ENCODE measurements at regions not wholly inside any gene's neighbourhood (a gene's known extent, or its start where the extent isn't known, plus 50 kb on each side); places are given as distances from the start of the nearest gene placed in this dataset.

- no peak overlapping the region for H3K27ac Mint-ChIP-seq
- H3K4me1 Mint-ChIP-seq (ENCODE audit: low read depth) = no peaks in the 10 kb centered on the region
- no peak for TF ChIP-seq CTCF (IDR thresholded peaks at IDR 0.05; ENCODE audit: unreplicated experiment)
- H3K9me3 Mint-ChIP-seq (ENCODE audit: low read depth) = peaks cover 7% of the 10 kb centered on the region
- no peaks in the 10 kb centered on the region for H3K36me3 Mint-ChIP-seq (ENCODE audit: insufficient read depth)
- H3K4me3 Mint-ChIP-seq (ENCODE audit: low read depth) = no peak overlapping the region
- DNase-seq (ENCODE audit: low spot score, unreplicated experiment) = no peak
- H3K27me3 Mint-ChIP-seq = peaks cover 2% of the 10 kb centered on the region
These were observed 271.4 kb upstream of the NR5A2 start for GRCh38 chr1:199756066-199756465.

- no peak for TF ChIP-seq CTCF (IDR thresholded peaks at IDR 0.05; ENCODE audit: unreplicated experiment)
- Mint-ChIP-seq H3K36me3 (ENCODE audit: insufficient read depth) (no peaks in the 10 kb centered on the region), H3K4me3 (ENCODE audit: low read depth) (no peak overlapping the region), H3K27me3 (peaks cover 2% of the 10 kb centered on the region), H3K9me3 (ENCODE audit: low read depth) (peaks cover 1% of the 10 kb centered on the region), H3K4me1 (ENCODE audit: low read depth) (no peaks in the 10 kb centered on the region), H3K27ac (no peak overlapping the region)
- no peak for DNase-seq (ENCODE audit: low spot score, unreplicated experiment)
These were observed 268.8 kb upstream of the NR5A2 start for GRCh38 chr1:199758626-199759255.

- Mint-ChIP-seq H3K27me3 (peaks cover 2% of the 10 kb centered on the region), H3K4me1 (ENCODE audit: low read depth) (no peaks in the 10 kb centered on the region), H3K9me3 (ENCODE audit: low read depth) (no peaks in the 10 kb centered on the region), H3K27ac (no peak overlapping the region), H3K36me3 (ENCODE audit: insufficient read depth) (no peaks in the 10 kb centered on the region), H3K4me3 (ENCODE audit: low read depth) (no peak overlapping the region)
- TF ChIP-seq CTCF (IDR thresholded peaks at IDR 0.05; ENCODE audit: unreplicated experiment) = no peak
- no peak for DNase-seq (ENCODE audit: low spot score, unreplicated experiment)
These were observed 268.2 kb upstream of the NR5A2 start for GRCh38 chr1:199759268-199759730.

DNA sequence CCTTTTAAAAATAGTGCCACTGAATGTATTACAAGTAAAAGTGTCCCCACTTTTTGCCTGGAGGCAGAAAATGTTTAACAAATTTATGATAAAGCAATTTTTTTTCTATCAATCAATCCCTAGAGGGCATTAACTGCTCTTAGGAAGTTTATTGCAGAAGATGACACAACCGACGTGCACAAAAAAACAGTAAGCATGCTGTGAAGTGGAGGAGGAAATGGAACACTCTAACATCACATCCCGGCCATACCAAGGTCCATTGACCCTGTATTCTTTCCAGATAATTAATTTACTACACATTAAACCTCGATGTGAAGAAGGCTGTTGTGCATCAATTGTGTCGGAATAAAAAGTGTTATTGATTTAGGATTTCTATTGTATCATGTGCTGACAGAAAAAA is 264.9 kb upstream of the NR5A2 start:
- H3K27me3 Mint-ChIP-seq = no peaks in the 10 kb centered on the region
- no peak for DNase-seq (ENCODE audit: low spot score, unreplicated experiment)
- H3K27ac Mint-ChIP-seq = no peak overlapping the region
- TF ChIP-seq CTCF (IDR thresholded peaks at IDR 0.05; ENCODE audit: unreplicated experiment) = no peak
- H3K9me3 Mint-ChIP-seq (ENCODE audit: low read depth) = peaks cover 13% of the 10 kb centered on the region
- no peaks in the 10 kb centered on the region for H3K4me1 Mint-ChIP-seq (ENCODE audit: low read depth)
- no peaks in the 10 kb centered on the region for H3K36me3 Mint-ChIP-seq (ENCODE audit: insufficient read depth)
- H3K4me3 Mint-ChIP-seq (ENCODE audit: low read depth) = no peak overlapping the region

- no peaks in the 10 kb centered on the region for H3K4me1 Mint-ChIP-seq (ENCODE audit: low read depth)
- H3K27me3 Mint-ChIP-seq = no peaks in the 10 kb centered on the region
- no peaks in the 10 kb centered on the region for H3K36me3 Mint-ChIP-seq (ENCODE audit: insufficient read depth)
- H3K27ac Mint-ChIP-seq = no peak overlapping the region
- no peak for TF ChIP-seq CTCF (IDR thresholded peaks at IDR 0.05; ENCODE audit: unreplicated experiment)
- peaks cover 18% of the 10 kb centered on the region for H3K9me3 Mint-ChIP-seq (ENCODE audit: low read depth)
- H3K4me3 Mint-ChIP-seq (ENCODE audit: low read depth) = no peak overlapping the region
- DNase-seq (ENCODE audit: low spot score, unreplicated experiment) = no peak
These were observed 261.2 kb upstream of the NR5A2 start for GRCh38 chr1:199766218-199766792.
